ENCODE measurements at regions not wholly inside any gene's neighbourhood (a gene's known extent, or its start where the extent isn't known, plus 50 kb on each side); places are given as distances from the start of the nearest gene placed in this dataset.
"Not testable (repeated sequence)": the region's sequence is repeated elsewhere in the genome, so short reads cannot be mapped to it uniquely, and the experiment has no call there.

DNA sequence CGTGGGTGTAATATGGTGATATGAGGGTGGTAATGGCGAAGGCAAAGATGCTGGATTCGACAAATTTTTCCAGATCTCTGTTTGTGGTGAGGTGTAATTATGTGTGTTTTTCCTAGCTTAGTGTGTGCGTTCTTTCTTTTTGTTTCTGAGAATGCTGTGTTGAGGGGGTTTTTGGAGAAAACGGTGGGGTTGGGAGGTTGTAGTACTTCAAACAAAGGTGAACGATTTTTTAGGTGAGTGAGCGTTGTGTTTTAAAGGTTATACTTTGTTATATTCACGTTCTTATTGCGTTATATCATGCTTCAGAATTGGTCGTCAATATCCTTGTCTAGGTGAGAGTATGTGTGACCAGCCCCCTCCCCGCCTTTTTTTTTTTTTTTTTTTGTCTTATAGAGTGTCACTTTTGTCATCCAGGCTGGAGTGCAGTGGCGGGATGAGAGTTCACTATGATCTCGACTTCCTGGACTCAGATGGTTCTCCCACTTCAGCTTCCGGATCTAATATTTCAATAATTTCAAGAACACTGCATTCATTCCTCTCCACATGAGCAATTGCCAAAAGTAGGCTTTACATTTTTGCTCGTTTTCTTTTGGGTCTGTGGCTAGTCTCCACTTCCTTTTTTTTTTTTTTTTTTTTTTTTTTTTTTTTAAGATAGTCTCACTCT lies 82.2 kb upstream of the RNU2-1 start:
- DNase-seq, result no peak

DNA sequence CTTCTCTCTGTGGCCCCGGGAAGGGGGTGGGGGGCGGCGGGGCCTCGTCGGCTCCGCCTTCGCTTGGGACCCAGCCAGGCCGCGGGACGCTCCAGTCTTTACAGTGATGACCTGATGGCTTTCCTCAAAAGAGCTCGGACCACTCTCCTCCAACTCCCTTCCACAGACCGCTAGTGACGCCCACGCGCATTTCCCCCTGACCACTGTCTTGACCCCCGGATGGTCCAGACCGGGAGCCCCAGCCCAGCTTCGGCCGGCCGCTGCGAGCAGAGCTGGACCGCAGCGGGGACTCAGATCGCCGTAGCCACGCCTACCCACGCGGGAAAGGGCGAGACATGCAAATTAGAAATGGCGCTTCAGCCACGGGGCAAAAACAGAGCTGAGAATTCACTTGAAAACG lies 81.6 kb upstream of the RNU2-1 start:
- DNase-seq, result no peak

DNA sequence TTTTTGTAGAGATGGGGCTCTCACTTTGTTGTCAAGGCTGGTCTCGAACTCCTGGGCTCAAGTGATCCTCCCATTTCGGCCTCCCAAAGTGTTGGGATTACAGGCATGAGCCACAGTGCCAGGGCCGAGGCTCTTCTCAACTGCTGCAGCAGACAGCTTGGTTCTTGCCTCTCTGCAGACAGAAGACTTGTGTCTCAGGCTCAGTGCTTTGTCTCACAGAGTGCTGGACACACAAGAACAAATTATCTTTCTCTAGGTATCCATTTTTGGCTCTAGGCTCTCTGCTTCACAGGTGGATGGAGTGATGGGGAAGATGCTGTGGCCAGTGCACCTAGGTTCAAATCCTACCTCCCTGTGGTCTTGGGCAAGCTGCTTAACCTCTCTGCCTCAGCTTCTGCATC lies 80.8 kb upstream of the RNU2-1 start:
- DNase-seq, result no peak

DNA sequence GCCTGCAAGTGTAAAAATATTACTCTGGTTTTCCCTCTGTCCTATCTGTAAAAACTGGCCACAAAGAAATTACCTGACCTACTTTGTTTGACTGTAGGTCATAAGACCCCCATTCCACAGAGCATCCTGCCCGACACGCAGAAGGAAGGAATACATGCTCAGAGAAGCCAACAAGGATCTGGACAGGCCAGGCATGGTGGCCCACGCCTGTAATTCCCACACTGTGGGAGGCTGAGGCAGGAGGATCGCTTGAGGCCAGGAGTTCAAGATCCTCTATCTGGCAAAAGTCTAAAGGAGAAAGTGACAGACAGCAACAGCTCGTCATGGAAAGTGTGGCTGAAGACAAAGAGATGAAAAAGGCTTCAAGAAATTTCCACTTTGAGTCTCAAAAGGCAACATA lies 78.2 kb upstream of the RNU2-1 start:
- no peak for DNase-seq

DNA sequence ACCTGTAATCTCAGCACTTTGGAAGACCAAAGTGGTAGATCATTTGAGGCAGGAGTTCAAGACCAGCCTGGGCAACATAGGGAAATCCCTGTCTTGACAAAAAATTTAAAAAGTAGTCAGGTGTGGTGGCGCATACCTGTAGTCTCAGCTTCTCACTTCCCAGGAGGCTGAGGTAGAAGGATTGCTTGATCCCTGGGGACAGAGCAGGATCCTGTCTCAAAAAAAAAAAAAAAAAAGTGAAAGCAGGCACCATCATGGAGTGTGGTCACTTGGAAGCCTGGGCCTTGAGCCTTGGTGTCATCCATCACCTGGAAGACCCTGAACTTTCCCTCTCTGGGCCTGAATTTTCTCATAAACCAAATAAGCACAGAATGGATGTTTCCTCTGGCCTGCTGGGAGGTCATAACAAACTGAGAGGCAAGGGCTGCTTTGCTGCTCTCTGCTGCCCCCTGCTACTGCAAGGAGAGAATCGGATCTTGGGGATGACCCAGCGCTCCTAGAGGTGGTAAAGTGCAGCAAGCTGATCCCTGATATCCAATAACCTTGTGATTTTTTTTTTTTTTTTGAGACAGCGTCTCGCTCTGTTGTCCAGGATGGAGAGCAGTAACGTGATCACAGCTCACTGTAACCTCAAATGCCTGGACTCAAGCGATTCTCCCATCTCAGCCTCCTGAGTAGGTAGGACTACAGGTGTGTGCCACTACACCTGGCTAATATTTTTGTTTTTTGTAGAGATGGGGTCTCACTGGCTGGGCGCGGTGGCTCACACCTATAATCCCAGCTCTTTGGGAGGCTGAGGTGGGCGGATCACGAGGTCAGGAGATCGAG lies 75.9 kb upstream of the RNU2-1 start:
- no peak for DNase-seq

DNA sequence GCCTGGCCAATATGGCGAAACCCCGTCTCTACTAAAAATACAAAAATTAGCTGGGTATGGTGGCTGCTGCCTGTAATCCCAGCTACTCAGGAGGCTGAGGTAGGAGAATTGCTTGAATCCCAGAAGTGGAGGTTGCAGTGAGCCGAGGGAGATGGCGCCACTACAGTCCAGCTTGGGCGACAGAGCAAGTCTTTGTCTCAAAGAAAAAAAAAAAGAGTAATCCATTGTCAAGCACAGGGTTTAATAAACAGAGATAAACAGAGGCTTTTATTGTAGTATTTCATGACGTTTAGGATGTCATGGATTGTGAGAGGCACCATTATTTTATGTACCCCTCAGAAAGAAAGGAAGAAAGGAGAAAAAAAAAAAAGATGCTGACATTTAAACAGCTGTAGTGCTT lies 75.2 kb upstream of the RNU2-1 start:
- DNase-seq, result no peak

DNA sequence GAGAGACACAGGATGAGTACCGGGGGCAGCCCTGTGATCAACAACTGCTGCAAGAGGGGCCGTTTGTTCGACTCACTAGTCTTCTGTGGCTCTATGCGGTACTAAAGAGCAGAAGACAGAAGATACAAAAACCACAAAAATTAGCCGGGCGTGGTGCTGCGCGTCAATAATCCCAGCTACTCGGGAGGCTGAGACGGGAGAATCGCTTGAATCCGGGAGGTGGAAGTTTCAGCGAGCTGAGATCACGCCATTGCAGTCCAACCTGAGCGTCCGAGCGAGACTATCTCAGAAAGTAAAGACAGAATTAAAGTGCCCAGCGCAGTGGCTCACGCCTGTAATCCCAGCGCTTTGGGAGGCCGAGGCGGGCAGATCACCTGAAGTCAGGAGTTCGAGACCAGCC lies 71.0 kb upstream of the RNU2-1 start:
- not testable (repeated sequence) for DNase-seq

DNA sequence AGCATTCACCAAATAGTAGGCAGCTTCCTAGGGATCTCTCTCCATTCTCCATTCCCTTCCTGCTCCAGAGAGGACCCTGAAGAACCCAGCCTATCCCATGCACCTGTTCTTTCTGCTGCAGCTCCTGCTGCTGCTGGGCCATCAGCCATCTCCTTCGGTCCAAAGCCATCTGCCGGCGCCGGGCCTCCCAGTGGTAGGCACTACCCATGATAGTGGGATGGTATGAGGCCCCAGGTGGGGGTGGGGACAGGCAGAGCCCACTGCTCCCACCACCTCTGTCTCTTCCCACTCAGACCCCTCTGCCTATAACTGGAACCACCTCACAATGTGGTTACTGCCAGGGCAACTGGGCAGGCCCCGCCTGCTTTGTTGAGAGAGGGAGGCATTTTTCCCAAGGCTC lies 69.3 kb upstream of the RNU2-1 start:
- DNase-seq, result not testable (repeated sequence)

DNA sequence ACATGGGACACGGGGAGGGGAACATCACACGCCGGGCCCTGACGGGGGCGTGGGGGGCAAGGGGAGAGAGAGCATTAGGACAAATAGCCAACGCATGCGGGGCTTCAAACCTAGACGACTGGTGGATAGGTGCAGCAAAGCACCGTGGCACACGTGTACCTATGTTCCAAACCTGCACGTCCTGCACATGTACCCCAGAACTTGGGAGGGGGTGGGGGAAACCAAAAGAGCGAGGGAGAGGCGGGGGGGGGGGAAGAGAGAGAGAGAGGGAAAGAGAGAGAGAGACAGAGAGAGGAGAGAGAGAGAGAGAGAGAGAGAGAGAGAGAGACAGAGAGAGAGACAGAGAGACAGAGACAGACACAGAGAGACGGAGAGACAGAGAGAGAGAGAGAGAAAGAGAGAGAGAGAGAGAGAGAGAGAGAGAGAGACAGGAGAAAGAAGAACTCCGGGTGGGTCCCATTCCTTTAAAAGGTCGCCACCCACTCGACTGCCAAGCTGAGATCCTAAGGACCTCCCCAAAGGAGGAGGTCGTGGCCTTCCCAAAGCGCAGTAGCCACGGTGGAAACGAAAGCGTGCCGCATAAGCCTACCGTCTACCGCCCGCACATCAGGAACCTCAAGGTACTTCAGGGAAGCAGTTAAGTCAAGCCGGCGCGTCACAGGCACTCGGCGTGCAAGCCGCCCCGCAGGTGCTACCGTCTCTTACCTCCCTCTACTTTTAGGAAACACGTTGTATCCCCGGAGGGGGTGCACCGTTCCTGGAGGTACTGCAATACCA lies 65.7 kb upstream of the RNU2-1 start:
- not testable (repeated sequence) for DNase-seq

DNA sequence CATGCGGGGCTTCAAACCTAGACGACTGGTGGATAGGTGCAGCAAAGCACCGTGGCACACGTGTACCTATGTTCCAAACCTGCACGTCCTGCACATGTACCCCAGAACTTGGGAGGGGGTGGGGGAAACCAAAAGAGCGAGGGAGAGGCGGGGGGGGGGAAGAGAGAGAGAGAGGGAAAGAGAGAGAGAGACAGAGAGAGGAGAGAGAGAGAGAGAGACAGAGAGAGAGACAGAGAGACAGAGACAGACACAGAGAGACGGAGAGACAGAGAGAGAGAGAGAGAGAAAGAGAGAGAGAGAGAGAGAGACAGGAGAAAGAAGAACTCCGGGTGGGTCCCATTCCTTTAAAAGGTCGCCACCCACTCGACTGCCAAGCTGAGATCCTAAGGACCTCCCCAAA lies 55.9 kb upstream of the RNU2-1 start:
- DNase-seq, result not testable (repeated sequence)

DNA sequence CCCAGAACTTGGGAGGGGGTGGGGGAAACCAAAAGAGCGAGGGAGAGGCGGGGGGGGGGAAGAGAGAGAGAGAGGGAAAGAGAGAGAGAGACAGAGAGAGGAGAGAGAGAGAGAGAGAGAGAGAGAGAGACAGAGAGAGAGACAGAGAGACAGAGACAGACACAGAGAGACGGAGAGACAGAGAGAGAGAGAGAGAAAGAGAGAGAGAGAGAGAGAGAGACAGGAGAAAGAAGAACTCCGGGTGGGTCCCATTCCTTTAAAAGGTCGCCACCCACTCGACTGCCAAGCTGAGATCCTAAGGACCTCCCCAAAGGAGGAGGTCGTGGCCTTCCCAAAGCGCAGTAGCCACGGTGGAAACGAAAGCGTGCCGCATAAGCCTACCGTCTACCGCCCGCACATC lies 49.8 kb upstream of the RNU2-1 start:
- not testable (repeated sequence) for DNase-seq

Measured in kidney glomerular epithelial cell (primary cell).